Prostate gland (tissue), 2 donors: ENCODE measurements at regions not wholly inside any gene's neighbourhood (a gene's known extent, or its start where the extent isn't known, plus 50 kb on each side); places are given as distances from the start of the nearest gene placed in this dataset.
"Not testable (repeated sequence)": the region's sequence is repeated elsewhere in the genome, so short reads cannot be mapped to it uniquely, and the experiment has no call there.

Experiments
- DNase-seq: peaks from one replicate; pipeline ENCODE4 v3.0.0-alpha.2; 2019; ENCODE audit warnings: low spot score
- H3K27ac ChIP-seq, 2 donors: fragments of 200-600 bp; sonication (generic); 2 replicates each; pipeline ENCODE4 v1.5.1; 2017 to 2019
- H3K27me3 ChIP-seq: fragments of 200-600 bp; sonication (generic); replicated peaks from 2 replicates; pipeline ENCODE4 v1.5.1; 2019; ENCODE audit not compliant: insufficient read depth
- H3K36me3 ChIP-seq, 2 donors: fragments of 200-600 bp; sonication (generic); 1 replicate in 1 of 2; 2 replicates in 1 of 2; pipeline versions ENCODE4 v1.5.1 to v1.8.1; 2017 to 2019
- H3K4me1 ChIP-seq: fragments of 200-600 bp; sonication (generic); replicated peaks from 2 replicates; pipeline ENCODE4 v1.5.1; 2019
- H3K4me3 ChIP-seq, 2 donors: fragments of 200-600 bp; sonication (generic); 2 replicates each; pipeline ENCODE4 v1.5.1; 2017 to 2019
- H3K9me3 ChIP-seq: fragments of 200-600 bp; sonication (generic); 2 replicates; pipeline ENCODE4 v1.5.1; 2017
- POLR2A ChIP-seq: fragments of 450-650 bp; IDR thresholded peaks from one replicate; pipeline ENCODE4 v1.6.1; 2016; ENCODE audit warnings: antibody characterized with exemption, mild to moderate bottlenecking
- POLR2AphosphoS5 ChIP-seq: sonication (generic); formaldehyde crosslinking; IDR thresholded peaks from one replicate; pipeline ENCODE4 v1.6.1; 2017; ENCODE audit warnings: antibody characterized with exemption
- WGBS: methylation state at CpG from one replicate; pipeline ENCODE4 v1.1.5; 2018; 5-methylcytosine and 5-hydroxymethylcytosine counted together
- intact Hi-C: fragments of 100-400 bp; cut with DNase I; formaldehyde crosslinking; loops from one replicate; pipeline ENCODE4 v1.14.2; 2022
- TF ChIP-seq, protein P1 (sequence below), 4 experiments: fragments of 200-600 bp in 2 of 4; fragments of 450-650 bp in 2 of 4; sonication (generic) in 2 of 4; IDR thresholded peaks; 1 replicate in 3 of 4; 2 replicates in 1 of 4; pipeline ENCODE4 v1.5.1; 2016 to 2019; ENCODE audit warnings: antibody characterized with exemption in 4 of 4, mild to moderate bottlenecking in 2 of 4, moderate library complexity in 2 of 4

DNA sequence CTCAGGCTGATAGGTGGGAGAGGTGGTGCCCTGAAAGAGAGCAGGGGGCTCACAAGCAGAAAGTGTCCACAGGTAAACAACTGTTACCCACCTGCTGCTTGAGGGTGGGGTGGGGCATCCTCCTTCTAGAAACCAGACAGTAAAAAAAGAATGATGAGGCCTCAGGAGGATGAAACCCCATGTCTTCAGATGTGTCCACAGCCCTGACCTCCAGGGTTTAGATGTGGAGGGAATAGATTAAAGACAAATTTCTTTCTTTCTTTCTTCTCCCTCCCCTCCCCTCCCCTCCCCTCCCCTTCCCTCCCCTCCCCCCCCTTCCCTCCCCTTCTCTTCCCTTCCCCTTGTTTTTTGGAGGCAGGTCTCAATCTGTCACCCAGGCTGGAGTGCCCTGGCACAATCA lies 333.5 kb upstream of the NUPR2 start:
- TF ChIP-seq POLR2A (no peak), POLR2AphosphoS5 (no peak)
- TF ChIP-seq, protein P1, sequence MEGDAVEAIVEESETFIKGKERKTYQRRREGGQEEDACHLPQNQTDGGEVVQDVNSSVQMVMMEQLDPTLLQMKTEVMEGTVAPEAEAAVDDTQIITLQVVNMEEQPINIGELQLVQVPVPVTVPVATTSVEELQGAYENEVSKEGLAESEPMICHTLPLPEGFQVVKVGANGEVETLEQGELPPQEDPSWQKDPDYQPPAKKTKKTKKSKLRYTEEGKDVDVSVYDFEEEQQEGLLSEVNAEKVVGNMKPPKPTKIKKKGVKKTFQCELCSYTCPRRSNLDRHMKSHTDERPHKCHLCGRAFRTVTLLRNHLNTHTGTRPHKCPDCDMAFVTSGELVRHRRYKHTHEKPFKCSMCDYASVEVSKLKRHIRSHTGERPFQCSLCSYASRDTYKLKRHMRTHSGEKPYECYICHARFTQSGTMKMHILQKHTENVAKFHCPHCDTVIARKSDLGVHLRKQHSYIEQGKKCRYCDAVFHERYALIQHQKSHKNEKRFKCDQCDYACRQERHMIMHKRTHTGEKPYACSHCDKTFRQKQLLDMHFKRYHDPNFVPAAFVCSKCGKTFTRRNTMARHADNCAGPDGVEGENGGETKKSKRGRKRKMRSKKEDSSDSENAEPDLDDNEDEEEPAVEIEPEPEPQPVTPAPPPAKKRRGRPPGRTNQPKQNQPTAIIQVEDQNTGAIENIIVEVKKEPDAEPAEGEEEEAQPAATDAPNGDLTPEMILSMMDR (IDR thresholded peaks at IDR 0.05), result no peak
- H3K9me3 ChIP-seq, result no peaks in the 10 kb centered on the region

GRCh38 chr7:56447864-56448693 lies 331.9 kb upstream of the NUPR2 start:
- no peak overlapping the region for H3K4me3 ChIP-seq
- no peaks in the 10 kb centered on the region for H3K4me1 ChIP-seq
- TF ChIP-seq, protein P1 (IDR thresholded peaks at IDR 0.05), result no peak
- no peak for TF ChIP-seq POLR2A
- TF ChIP-seq POLR2AphosphoS5, result no peak
- no peak for DNase-seq
- H3K9me3 ChIP-seq, result no peaks in the 10 kb centered on the region
- H3K36me3 ChIP-seq, result no peaks in the 10 kb centered on the region
- H3K27me3 ChIP-seq, result no peaks in the 10 kb centered on the region
- intact Hi-C loops, result no loop called here
- no peak overlapping the region for H3K27ac ChIP-seq
- 31% methylated on average over 44 of the region's 44 CpGs for WGBS

More for the DNA sequence above, 333.5 kb upstream of the NUPR2 start:
- H3K27me3 ChIP-seq, result no peaks in the 10 kb centered on the region
- no peaks in the 10 kb centered on the region for H3K36me3 ChIP-seq
- H3K27ac ChIP-seq, result no peak overlapping the region
- H3K4me3 ChIP-seq, result no peak overlapping the region
- no peaks in the 10 kb centered on the region for H3K4me1 ChIP-seq
- intact Hi-C loops, result no loop called here
- DNase-seq, result no peak

DNA sequence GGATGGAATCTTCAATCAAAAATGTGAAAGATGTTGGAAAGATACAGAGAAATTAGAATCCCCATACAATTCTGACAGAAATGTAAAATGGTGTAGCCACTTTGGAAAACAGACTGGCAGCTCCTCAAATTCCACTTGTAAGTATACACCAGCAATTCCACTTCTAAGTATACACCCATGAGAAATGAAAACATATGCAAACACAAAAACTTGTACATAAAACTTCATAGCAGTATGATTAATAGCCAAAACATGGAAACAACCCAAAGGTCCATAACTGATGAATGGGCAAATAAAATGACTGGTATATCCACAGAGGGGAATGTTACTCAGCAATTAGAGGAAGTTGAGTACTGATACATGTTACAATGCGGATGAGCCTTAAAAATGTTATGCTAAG lies 304.3 kb upstream of the NUPR2 start:
- H3K27ac ChIP-seq, H3K27me3 ChIP-seq, intact Hi-C loops, H3K4me1 ChIP-seq, H3K4me3 ChIP-seq, H3K36me3 ChIP-seq, H3K9me3 ChIP-seq, DNase-seq: not testable (repeated sequence)
- 96% methylated on average over 1 of the region's 1 CpG for WGBS

- TF ChIP-seq POLR2A (no peak), POLR2AphosphoS5 (no peak)
- TF ChIP-seq, protein P1 (IDR thresholded peaks at IDR 0.05), result no peak
- no peak overlapping the region for H3K27ac ChIP-seq
- intact Hi-C loops, result no loop called here
- WGBS, result 88% methylated on average over 17 of the region's 18 CpGs
- no peaks in the 10 kb centered on the region for H3K36me3 ChIP-seq
- no peak overlapping the region for H3K4me3 ChIP-seq
- no peaks in the 10 kb centered on the region for H3K9me3 ChIP-seq
- DNase-seq, result no peak
- no peaks in the 10 kb centered on the region for H3K4me1 ChIP-seq
- no peaks in the 10 kb centered on the region for H3K27me3 ChIP-seq
Observed at GRCh38 chr7:56375173-56375572, 259.0 kb upstream of the NUPR2 start.

GRCh38 chr7:56374666-56375065 lies 258.4 kb upstream of the NUPR2 start:
- 93% methylated on average over 23 of the region's 25 CpGs for WGBS
- H3K4me1 ChIP-seq, H3K36me3 ChIP-seq, H3K9me3 ChIP-seq, intact Hi-C loops, H3K27ac ChIP-seq, H3K27me3 ChIP-seq, DNase-seq, H3K4me3 ChIP-seq: not testable (repeated sequence)

GRCh38 chr7:56373314-56373713 lies 257.1 kb upstream of the NUPR2 start:
- DNase-seq, result peak; percentile 89
- H3K4me3 ChIP-seq, H3K36me3 ChIP-seq, H3K27me3 ChIP-seq, H3K9me3 ChIP-seq, H3K27ac ChIP-seq, H3K4me1 ChIP-seq, intact Hi-C loops: not testable (repeated sequence)
- WGBS, result 98% methylated on average over 17 of the region's 24 CpGs

- DNase-seq, intact Hi-C loops, H3K27ac ChIP-seq, H3K36me3 ChIP-seq, H3K4me1 ChIP-seq, H3K4me3 ChIP-seq, H3K9me3 ChIP-seq, H3K27me3 ChIP-seq: not testable (repeated sequence)
- 93% methylated on average over 21 of the region's 27 CpGs for WGBS
Observed at GRCh38 chr7:56371792-56372191, 255.6 kb upstream of the NUPR2 start.

- H3K27ac ChIP-seq, DNase-seq, H3K9me3 ChIP-seq, H3K4me3 ChIP-seq, H3K27me3 ChIP-seq, H3K4me1 ChIP-seq, intact Hi-C loops, H3K36me3 ChIP-seq: not testable (repeated sequence)
- WGBS, result 100% methylated on average over 3 of the region's 43 CpGs
Observed at GRCh38 chr7:56370208-56370872, 254.1 kb upstream of the NUPR2 start.

DNA sequence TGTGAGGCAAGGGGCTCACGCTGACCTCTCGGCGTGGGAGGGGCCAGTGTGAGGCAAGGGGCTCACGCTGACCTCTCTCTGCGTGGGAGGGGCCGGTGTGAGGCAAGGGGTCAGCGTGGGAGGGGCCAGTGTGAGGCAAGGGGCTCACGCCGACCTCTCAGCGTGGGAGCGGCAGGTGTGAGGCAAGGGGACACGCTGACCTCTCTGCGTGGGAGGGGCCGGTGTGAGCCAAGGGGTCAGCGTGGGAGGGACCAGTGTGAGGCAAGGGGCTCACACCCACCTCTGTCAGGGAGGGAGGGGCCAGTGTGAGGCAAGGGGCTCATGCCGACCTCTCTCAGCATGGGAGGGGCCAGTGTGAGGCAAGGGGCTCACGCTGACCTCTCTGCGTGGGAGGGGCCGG lies 251.7 kb upstream of the NUPR2 start:
- H3K4me3 ChIP-seq, intact Hi-C loops, DNase-seq, H3K4me1 ChIP-seq, H3K9me3 ChIP-seq, H3K36me3 ChIP-seq, H3K27me3 ChIP-seq, H3K27ac ChIP-seq: not testable (repeated sequence)
- WGBS, result 90% methylated on average over 19 of the region's 19 CpGs
